SW480 (cell line): ENCODE measurements at regions not wholly inside any gene's neighbourhood (a gene's known extent, or its start where the extent isn't known, plus 50 kb on each side); places are given as distances from the start of the nearest gene placed in this dataset.

ENCODE experiments used
- DNase-seq: peaks from one replicate; pipeline ENCODE4 v3.0.0-alpha.2; 2016; ENCODE audit warnings: low spot score

GRCh38 chr1:114224196-114224907, 70.7 kb upstream of the SYT6 start:
- DNase-seq = no peak

DNA sequence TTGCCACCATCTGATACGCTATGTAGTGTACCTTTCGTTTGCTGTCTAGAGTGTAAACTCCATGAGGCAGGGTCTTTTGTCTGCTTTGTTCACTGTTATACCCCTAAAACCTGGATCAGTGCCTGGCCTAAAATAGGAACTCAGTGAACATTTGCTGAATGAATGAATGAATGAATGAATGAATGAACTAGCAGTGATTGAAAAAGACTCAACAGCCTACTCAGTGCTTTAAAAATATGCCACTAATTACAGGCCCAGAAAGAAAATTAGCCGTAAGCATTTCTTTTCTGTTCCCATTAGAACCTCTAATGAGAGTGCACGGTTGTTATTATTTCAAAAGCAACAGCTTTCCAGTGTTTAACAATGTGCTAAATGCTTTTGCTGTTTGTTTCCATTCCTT, 69.3 kb upstream of the SYT6 start:
- DNase-seq = no peak

- no peak for DNase-seq
Measured at GRCh38 chr1:114219172-114219868, 65.7 kb upstream of the SYT6 start.

GRCh38 chr1:114218361-114219171, 64.9 kb upstream of the SYT6 start:
- no peak for DNase-seq

DNA sequence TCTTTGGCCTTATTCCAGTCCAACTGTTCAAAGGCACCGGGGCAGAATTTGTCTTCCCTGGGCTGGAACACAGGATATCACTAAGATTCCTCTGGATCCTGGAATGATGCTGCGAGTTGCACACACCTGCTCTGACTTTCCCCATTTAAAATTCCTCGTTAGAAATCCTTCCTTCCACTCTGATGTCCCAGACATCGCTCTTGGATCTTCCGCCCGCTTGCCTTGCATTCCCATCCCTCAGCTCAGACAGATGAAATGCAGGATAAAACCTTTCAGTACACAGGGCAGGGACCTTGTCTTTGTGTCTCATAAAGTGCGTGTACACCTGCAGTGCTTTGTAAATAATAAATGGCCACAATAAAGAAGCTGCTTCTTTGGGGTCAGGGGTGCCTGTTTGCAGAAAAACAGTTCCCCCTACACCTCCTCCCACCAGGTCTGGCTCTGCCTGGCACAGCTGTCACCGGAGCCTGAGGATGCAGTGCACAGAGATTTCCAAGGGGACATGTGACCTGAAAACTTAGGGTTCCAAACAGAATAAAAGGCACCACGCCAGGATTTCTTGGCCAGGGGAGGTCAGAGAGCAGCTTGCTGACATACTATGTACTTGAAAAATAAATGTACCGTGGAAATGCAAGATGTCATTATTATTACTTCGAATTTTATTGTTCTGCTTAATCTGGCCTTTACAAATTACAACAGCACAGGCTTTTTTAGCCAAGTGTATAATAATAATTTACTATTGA, 62.9 kb upstream of the SYT6 start:
- no peak for DNase-seq

- DNase-seq = no peak
Measured at GRCh38 chr1:114215436-114215835, 61.8 kb upstream of the SYT6 start.

DNA sequence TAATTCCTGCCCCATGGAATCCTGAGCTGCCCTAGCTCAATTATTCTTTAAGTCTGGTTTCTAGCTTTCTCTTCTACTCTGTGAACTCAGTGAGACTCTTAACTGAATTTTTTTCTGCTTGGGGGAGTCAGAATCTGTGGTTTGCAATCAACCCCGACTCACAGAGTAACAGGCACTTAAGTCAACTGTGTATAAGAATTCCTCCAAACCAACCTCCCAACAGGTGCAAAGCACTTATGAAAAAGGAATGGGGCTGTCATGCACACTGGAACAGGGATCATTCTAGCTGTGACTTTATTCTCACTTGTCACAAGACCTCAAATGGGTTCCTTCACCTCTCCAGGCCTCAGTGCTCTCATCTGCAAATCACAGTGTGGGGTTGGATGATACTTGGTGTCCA, 60.3 kb upstream of the SYT6 start:
- DNase-seq = no peak

DNA sequence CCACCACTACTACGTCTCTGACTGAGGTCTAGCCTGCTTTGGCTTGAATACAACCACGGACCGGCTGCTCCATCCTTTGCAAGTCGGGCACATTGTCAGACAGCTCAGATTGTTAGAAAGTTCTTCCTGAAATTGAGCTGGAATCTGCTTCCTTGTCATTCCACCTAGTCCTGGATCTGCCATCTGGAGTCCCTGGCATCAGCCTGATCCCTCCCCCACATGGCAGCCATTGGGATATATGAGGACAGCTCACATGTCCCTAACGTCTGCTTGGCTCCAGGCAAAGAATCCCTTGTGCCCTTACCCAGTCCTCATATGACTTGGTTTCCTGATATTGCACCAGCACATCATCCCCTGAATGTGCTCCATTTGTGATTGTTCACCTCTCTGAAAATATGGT, 56.3 kb upstream of the SYT6 start:
- DNase-seq = no peak

- no peak for DNase-seq
Measured at GRCh38 chr1:114208714-114209113, 55.0 kb upstream of the SYT6 start.

- DNase-seq = no peak
Measured at GRCh38 chr1:114208106-114208505, 54.4 kb upstream of the SYT6 start.

DNA sequence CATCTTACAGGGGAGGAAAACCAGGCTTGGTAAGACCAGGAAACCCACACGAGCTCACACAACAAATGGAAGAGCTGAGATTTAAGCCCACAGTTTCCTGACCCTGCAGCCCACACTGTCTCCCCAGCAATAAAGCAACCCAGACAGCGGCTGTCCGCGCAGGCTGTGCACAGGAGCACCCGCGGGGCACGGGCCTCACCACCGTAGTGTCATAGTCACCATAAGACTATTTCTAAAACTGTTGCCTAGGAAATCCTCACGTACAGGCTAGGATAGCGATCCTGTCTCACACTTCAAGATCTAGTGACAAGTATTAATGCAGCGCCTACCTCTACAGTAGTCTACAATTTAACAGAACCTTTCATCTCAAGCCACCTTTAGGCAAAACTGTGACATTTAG, 54.0 kb upstream of the SYT6 start:
- no peak for DNase-seq

- no peak for DNase-seq
Measured at GRCh38 chr1:114206392-114206791, 52.7 kb upstream of the SYT6 start.

GRCh38 chr1:114203595-114204128, 50.0 kb upstream of the SYT6 start:
- DNase-seq = peak; percentile 47
